GM12878 (cell line): ENCODE measurements at regions not wholly inside any gene's neighbourhood (a gene's known extent, or its start where the extent isn't known, plus 50 kb on each side); places are given as distances from the start of the nearest gene placed in this dataset.

Experiments used
- ATAC-seq: fragments of 200-7000 bp; cut with Tn5 transposase; 3 replicates; pipeline ENCODE4 v1.9.1; 2020; ENCODE audit warnings: mild to moderate bottlenecking, moderate library complexity
- BruUV-seq: library from RNA; stranded (reverse); fragments of 400-500 nt; replicated peaks from 2 replicates; lab custom pipeline; 2021; lab: Mats Ljungman, UMichigan
- CTCF ChIA-PET: fragments of 300-600 bp; sonication (Branson Sonifier 250); formaldehyde crosslinking; extraction: SDS; loops from one replicate; lab custom pipeline; 2021; ENCODE audit warnings: inconsistent platforms; lab: Yijun Ruan, JAX
- POLR2A ChIA-PET: fragments of 350-600 bp; formaldehyde crosslinking; extraction: SDS; loops from one replicate; lab custom pipeline; 2021; ENCODE audit warnings: inconsistent platforms; lab: Charles Lee
- RAD21 ChIA-PET: fragments of 300-600 bp; sonication (Branson Sonifier 250); formaldehyde crosslinking; loops from one replicate; lab custom pipeline; 2023; ENCODE audit warnings: antibody characterized with exemption; ENCODE audit not compliant: unreplicated experiment; lab: Charles Lee
- SMC1A ChIA-PET: fragments of 300-600 bp; sonication (Branson Sonifier 250); formaldehyde crosslinking; loops from one replicate; lab custom pipeline; 2023; ENCODE audit not compliant: unreplicated experiment, uncharacterized antibody; lab: Charles Lee
- DNase-seq: peaks from one replicate; pipeline ENCODE4 v3.0.0-alpha.2; 2011; ENCODE audit warnings: low read depth, low spot score
- FAIRE-seq: peaks from 3 replicates; lab custom pipeline; 2011; peaks lifted over from hg19 to GRCh38; lab: Jason Lieb, UNC
- H2AFZ ChIP-seq: 2 replicates; pipeline ENCODE4 v1.6.0; 2011; ENCODE audit warnings: low read depth, low read length, control low read depth; ENCODE audit not compliant: control insufficient read depth
- H3K27ac ChIP-seq: 2 replicates; pipeline ENCODE4 v1.5.1; 2011; ENCODE audit warnings: control low read depth; ENCODE audit not compliant: control insufficient read depth, insufficient read depth
- H3K27me3 ChIP-seq, 2 experiments: replicated peaks in 1 of 2; 2 replicates each; pipeline versions ENCODE4 v1.6.0 to v1.6.1; 2011; ENCODE audit warnings: low read length in 1 of 2; ENCODE audit not compliant: control insufficient read depth in 2 of 2, insufficient read depth in 2 of 2
- H3K36me3 ChIP-seq, 2 experiments: 2 replicates each; pipeline ENCODE4 v1.5.1; 2011; ENCODE audit warnings: low read length in 1 of 2; ENCODE audit not compliant: control insufficient read depth in 2 of 2, insufficient read depth in 2 of 2
- H3K4me1 ChIP-seq: 2 replicates; pipeline ENCODE4 v1.6.1; 2011; ENCODE audit warnings: mild to moderate bottlenecking, low read length, moderate library complexity, mixed read lengths; ENCODE audit not compliant: control insufficient read depth, insufficient read depth
- H3K4me2 ChIP-seq: 2 replicates; pipeline ENCODE4 v1.6.0; 2011; ENCODE audit warnings: control low read depth; ENCODE audit not compliant: control insufficient read depth, insufficient read depth
- H3K4me3 ChIP-seq: fragments of 200-600 bp; sonication (generic); 2 replicates; pipeline ENCODE4 v1.5.1; 2016
- H3K79me2 ChIP-seq: 2 replicates; pipeline ENCODE4 v1.6.0; 2011; ENCODE audit warnings: low read length; ENCODE audit not compliant: control insufficient read depth, insufficient read depth
- H3K9ac ChIP-seq: 2 replicates; pipeline ENCODE4 v1.8.0; 2011; ENCODE audit warnings: low read length, control low read depth, mixed read lengths; ENCODE audit not compliant: control insufficient read depth, insufficient read depth
- H3K9me3 ChIP-seq: replicated peaks from 3 replicates; pipeline ENCODE4 v1.5.1; 2011; ENCODE audit warnings: mild to moderate bottlenecking, low read length; ENCODE audit not compliant: control insufficient read depth, insufficient read depth
- H4K20me1 ChIP-seq: 2 replicates; pipeline ENCODE4 v1.6.0; 2011; ENCODE audit not compliant: control insufficient read depth, insufficient read depth
- CHD4 ChIP-seq: fragments of 200-600 bp; sonication (generic); IDR thresholded peaks from 2 replicates; pipeline ENCODE4 v1.6.1; 2016; ENCODE audit warnings: mild to moderate bottlenecking
- ETV6 ChIP-seq, 2 experiments: fragments of 450-650 bp in 1 of 2; IDR thresholded peaks in 1 of 2; conservative IDR thresholded peaks in 1 of 2; 2 replicates each; pipeline ENCODE4 v1.6.1; 2014; ENCODE audit warnings: antibody characterized with exemption in 1 of 2, borderline replicate concordance in 1 of 2, low read depth in 1 of 2, mild to moderate bottlenecking in 1 of 2, moderate library complexity in 1 of 2
- FOXM1 ChIP-seq: IDR thresholded peaks from 2 replicates; pipeline ENCODE4 v1.6.1; 2012; ENCODE audit warnings: low read depth, mild to moderate bottlenecking, inconsistent platforms, low read length, moderate library complexity
- HDAC2 ChIP-seq: fragments of 200-600 bp; sonication (generic); IDR thresholded peaks from 2 replicates; pipeline ENCODE4 v1.6.1; 2017
- SIX5 ChIP-seq: IDR thresholded peaks from 2 replicates; pipeline ENCODE4 v1.6.1; 2011; ENCODE audit warnings: mild to moderate bottlenecking, low read depth, low read length, moderate library complexity; ENCODE audit not compliant: severe bottlenecking
- WGBS: methylation state at CpG from one replicate; pipeline ENCODE4 v1.1.6; 2016; ENCODE audit warnings: low lambda C conversion rate; ENCODE audit not compliant: insufficient replicate concordance, insufficient coverage; ENCODE audit errors: missing lambda C conversion rate; 5-methylcytosine and 5-hydroxymethylcytosine counted together
- in situ Hi-C: fragments of 300-500 bp; cut with MboI; formaldehyde crosslinking; loops from 9 replicates; pipeline ENCODE4 v1.14.3; 2018; ENCODE audit warnings: mixed read lengths
- intact Hi-C: fragments of 100-400 bp; cut with micrococcal nuclease; formaldehyde crosslinking; loops from one replicate; pipeline ENCODE4 v1.14.2; 2022; ENCODE audit not compliant: unreplicated experiment

- no TSS peak for BruUV-seq
- ChIA-PET RAD21 (interaction anchor here (0.7 to 1.0 kb wide), 2 partner anchors 104 to 156 kb away, joined by 3 to 4 read pairs; no protein-coding TSS in a partner anchor), SMC1A (interaction anchor here (0.5 to 2.9 kb wide), 6 partner anchors 9 to 389 kb away, joined by 3 to 10 read pairs (median 4); no protein-coding TSS in a partner anchor), POLR2A (interaction anchor here (0.6 to 1.8 kb wide), 2 partner anchors 18 to 405 kb away, joined by 3 to 8 read pairs; no protein-coding TSS in a partner anchor), CTCF (interaction anchor here (1.0 kb wide), 1 partner anchor 15 kb away, joined by 3 read pairs; no protein-coding TSS in a partner anchor)
- Histone ChIP-seq H3K27ac (no peak overlapping the region), H3K4me1 (peaks cover 3% of the 10 kb centered on the region; the same call in 1 of the 2 replicates), H3K9me3 (no peaks in the 10 kb centered on the region; the same call in 1 of the 3 replicates), H3K79me2 (no peaks in the 10 kb centered on the region), H3K9ac (no peak overlapping the region), H3K27me3 (no peaks in the 10 kb centered on the region), H2AFZ (no peak overlapping the region), H3K36me3 (no peaks in the 10 kb centered on the region), H3K4me2 (no peak overlapping the region), H3K4me3 (no peak overlapping the region), H4K20me1 (no peaks in the 10 kb centered on the region)
- ATAC-seq (no peak), DNase-seq (no peak), FAIRE-seq (no peak)
- in situ Hi-C loops, result no loop called here
- intact Hi-C loops, result no loop called here
- 83% methylated on average over 23 of the region's 23 CpGs for WGBS
- TF ChIP-seq SIX5 (no peak), FOXM1 (no peak), CHD4 (no peak), ETV6 (conservative IDR thresholded peaks at IDR 0.05 in 1 of 2, IDR thresholded peaks at IDR 0.05 in 1 of 2; ENCODE audit: borderline replicate concordance in 1 of 2, low read depth in 1 of 2) (no peak), HDAC2 (no peak)
Observed at GRCh38 chr6:105587349-105588122, 184.7 kb upstream of the PREP start.
